CD14-positive monocyte (primary cell): ENCODE measurements at regions not wholly inside any gene's neighbourhood (a gene's known extent, or its start where the extent isn't known, plus 50 kb on each side); places are given as distances from the start of the nearest gene placed in this dataset.

Experiments used
- DNase-seq, 3 donors: peaks; one replicate each; pipeline ENCODE4 v3.0.0-alpha.2; 2011 to 2022
- H2AFZ ChIP-seq: 2 replicates; pipeline ENCODE4 v1.6.0; 2012; ENCODE audit warnings: mild to moderate bottlenecking, low read depth, low read length, inconsistent platforms; ENCODE audit not compliant: insufficient read depth, poor library complexity, severe bottlenecking
- H3K27ac ChIP-seq, 2 donors: 1 replicate in 1 of 2; 2 replicates in 1 of 2; pipeline ENCODE4 v1.5.1; 2012 to 2013; ENCODE audit warnings: low read length in 2 of 2, control low read depth in 1 of 2, inconsistent platforms in 1 of 2, low read depth in 1 of 2, mild to moderate bottlenecking in 1 of 2
- H3K27me3 ChIP-seq, 2 donors: one replicate each; pipeline versions ENCODE4 v1.6.0 to v1.6.1; 2011 to 2013; ENCODE audit warnings: low read length in 2 of 2; ENCODE audit not compliant: control insufficient read depth in 2 of 2, insufficient read depth in 2 of 2
- H3K36me3 ChIP-seq, 2 donors: replicated peaks in 1 of 2; 1 replicate in 1 of 2; 2 replicates in 1 of 2; pipeline versions ENCODE4 v1.5.1 to v1.6.1; 2012 to 2013; ENCODE audit warnings: low read length in 2 of 2, control low read depth in 1 of 2, inconsistent platforms in 1 of 2, mild to moderate bottlenecking in 1 of 2; ENCODE audit not compliant: insufficient read depth in 2 of 2, control insufficient read depth in 1 of 2
- H3K4me1 ChIP-seq, 2 donors: 1 replicate in 1 of 2; 2 replicates in 1 of 2; pipeline versions ENCODE4 v1.5.1 to v1.6.1; 2012 to 2013; ENCODE audit warnings: low read length in 2 of 2, control low read depth in 1 of 2, inconsistent platforms in 1 of 2, mild to moderate bottlenecking in 1 of 2, moderate library complexity in 1 of 2; ENCODE audit not compliant: insufficient read depth in 2 of 2, control insufficient read depth in 1 of 2
- H3K4me2 ChIP-seq: replicated peaks from 2 replicates; pipeline ENCODE3; 2012; ENCODE audit warnings: low read length, moderate library complexity, mild to moderate bottlenecking; ENCODE audit not compliant: poor library complexity, severe bottlenecking; ENCODE audit errors: extremely low read depth
- H3K4me3 ChIP-seq, 3 experiments: fragments of 200-600 bp in 1 of 3; sonication (generic) in 1 of 3; replicated peaks in 1 of 3; 1 replicate in 2 of 3; 2 replicates in 1 of 3; pipeline ENCODE4 v1.5.1; 2011 to 2013; ENCODE audit warnings: low read length in 3 of 3, mild to moderate bottlenecking in 3 of 3, control low read depth in 2 of 3, low read depth in 2 of 3, inconsistent platforms in 1 of 3, moderate library complexity in 1 of 3
- H3K79me2 ChIP-seq: 2 replicates; pipeline ENCODE4 v1.6.0; 2012; ENCODE audit warnings: mild to moderate bottlenecking, control low read depth, inconsistent platforms, low read length, moderate library complexity; ENCODE audit not compliant: insufficient read depth
- H3K9ac ChIP-seq: 2 replicates; pipeline ENCODE4 v1.6.0; 2017; ENCODE audit warnings: low read length, mild to moderate bottlenecking; ENCODE audit not compliant: insufficient read depth, poor library complexity, severe bottlenecking
- H3K9me3 ChIP-seq, 2 donors: replicated peaks in 1 of 2; 1 replicate in 1 of 2; 2 replicates in 1 of 2; pipeline versions ENCODE4 v1.5.1 to v1.6.1; 2012 to 2013; ENCODE audit warnings: low read length in 2 of 2, control low read depth in 1 of 2; ENCODE audit not compliant: control insufficient read depth in 1 of 2, insufficient read depth in 1 of 2
- H4K20me1 ChIP-seq: 2 replicates; pipeline ENCODE4 v1.6.0; 2012; ENCODE audit warnings: mild to moderate bottlenecking, low read length, control low read depth, moderate library complexity; ENCODE audit not compliant: insufficient read depth
- H3K27ac Mint-ChIP-seq, 7 donors: one replicate each; pipeline ENCODE4 v1.8.0; 2020; ENCODE audit warnings: mild to moderate bottlenecking in 7 of 7, mixed read lengths in 7 of 7, moderate library complexity in 6 of 7, inconsistent platforms in 2 of 7
- H3K27me3 Mint-ChIP-seq, 3 donors: one replicate each; pipeline ENCODE4 v1.8.0; 2021 to 2022; ENCODE audit warnings: low read depth in 3 of 3, mild to moderate bottlenecking in 3 of 3, mixed read lengths in 3 of 3, moderate library complexity in 3 of 3, inconsistent platforms in 1 of 3
- H3K36me3 Mint-ChIP-seq, 2 donors: one replicate each; pipeline ENCODE4 v1.8.0; 2020; ENCODE audit warnings: mixed read lengths in 2 of 2, inconsistent platforms in 1 of 2, mild to moderate bottlenecking in 1 of 2
- H3K4me1 Mint-ChIP-seq: one replicate; pipeline ENCODE4 v1.8.0; 2020; ENCODE audit warnings: mild to moderate bottlenecking, mixed read lengths
- H3K4me3 Mint-ChIP-seq, 2 donors: one replicate each; pipeline ENCODE4 v1.8.0; 2020; ENCODE audit warnings: mild to moderate bottlenecking in 2 of 2, mixed read lengths in 2 of 2, moderate library complexity in 1 of 2
- H3K9me3 Mint-ChIP-seq, 7 donors: one replicate each; pipeline ENCODE4 v1.8.0; 2020 to 2022; ENCODE audit warnings: mixed read lengths in 7 of 7, mild to moderate bottlenecking in 6 of 7, moderate library complexity in 6 of 7, inconsistent platforms in 2 of 7
- WGBS: methylation state at CpG from one replicate; pipeline ENCODE4 v1.1.5; 2013; ENCODE audit warnings: missing lambda C conversion rate; ENCODE audit not compliant: insufficient coverage; 5-methylcytosine and 5-hydroxymethylcytosine counted together
- intact Hi-C, 2 donors: fragments of 100-400 bp; cut with micrococcal nuclease; formaldehyde crosslinking; loops; one replicate each; pipeline versions ENCODE4 v1.15.0 to v1.15.1; 2023
- TF ChIP-seq, protein P1 (sequence below): fragments of 200-600 bp; IDR thresholded peaks from one replicate; pipeline ENCODE4 v1.8.0; 2022; ENCODE audit warnings: antibody characterized with exemption, mild to moderate bottlenecking

- Mint-ChIP-seq H3K27ac (no peak overlapping the region), H3K4me1 (no peaks in the 10 kb centered on the region)
- no peak overlapping the region for H3K9ac ChIP-seq
Observed at GRCh38 chr5:42284584-42284983, 138.7 kb upstream of the GHR start.

GRCh38 chr5:42285230-42285629 is 138.0 kb upstream of the GHR start:
- no peak overlapping the region for H3K4me3 ChIP-seq
- no peak overlapping the region for H3K9ac ChIP-seq
- no peaks in the 10 kb centered on the region for H4K20me1 ChIP-seq
- Mint-ChIP-seq H3K9me3 (peaks cover 0 to 5% (median 2%) of the 10 kb centered on the region in 7 donors), H3K4me3 (no peak overlapping the region), H3K4me1 (no peaks in the 10 kb centered on the region), H3K36me3 (no peaks in the 10 kb centered on the region), H3K27me3 (peaks cover 0 to 2% (median 0%) of the 10 kb centered on the region in 3 donors), H3K27ac (no peak overlapping the region)
- H3K4me2 ChIP-seq, result no peak overlapping the region
- no peak overlapping the region for H3K27ac ChIP-seq
- DNase-seq, result no peak
- no peaks in the 10 kb centered on the region for H3K27me3 ChIP-seq
- H3K36me3 ChIP-seq, result no peaks in the 10 kb centered on the region
- no peak overlapping the region for H2AFZ ChIP-seq
- no peaks in the 10 kb centered on the region for H3K79me2 ChIP-seq
- TF ChIP-seq, protein P1, sequence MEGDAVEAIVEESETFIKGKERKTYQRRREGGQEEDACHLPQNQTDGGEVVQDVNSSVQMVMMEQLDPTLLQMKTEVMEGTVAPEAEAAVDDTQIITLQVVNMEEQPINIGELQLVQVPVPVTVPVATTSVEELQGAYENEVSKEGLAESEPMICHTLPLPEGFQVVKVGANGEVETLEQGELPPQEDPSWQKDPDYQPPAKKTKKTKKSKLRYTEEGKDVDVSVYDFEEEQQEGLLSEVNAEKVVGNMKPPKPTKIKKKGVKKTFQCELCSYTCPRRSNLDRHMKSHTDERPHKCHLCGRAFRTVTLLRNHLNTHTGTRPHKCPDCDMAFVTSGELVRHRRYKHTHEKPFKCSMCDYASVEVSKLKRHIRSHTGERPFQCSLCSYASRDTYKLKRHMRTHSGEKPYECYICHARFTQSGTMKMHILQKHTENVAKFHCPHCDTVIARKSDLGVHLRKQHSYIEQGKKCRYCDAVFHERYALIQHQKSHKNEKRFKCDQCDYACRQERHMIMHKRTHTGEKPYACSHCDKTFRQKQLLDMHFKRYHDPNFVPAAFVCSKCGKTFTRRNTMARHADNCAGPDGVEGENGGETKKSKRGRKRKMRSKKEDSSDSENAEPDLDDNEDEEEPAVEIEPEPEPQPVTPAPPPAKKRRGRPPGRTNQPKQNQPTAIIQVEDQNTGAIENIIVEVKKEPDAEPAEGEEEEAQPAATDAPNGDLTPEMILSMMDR, result no peak
- no CpG with 5 or more reads among the region's 2 CpGs for WGBS
- no peaks in the 10 kb centered on the region for H3K9me3 ChIP-seq
- no peaks in the 10 kb centered on the region for H3K4me1 ChIP-seq
- intact Hi-C loops, result no loop called here

More at GRCh38 chr5:42284584-42284983, 138.7 kb upstream of the GHR start:
- Histone ChIP-seq H4K20me1 (no peaks in the 10 kb centered on the region), H3K9me3 (no peaks in the 10 kb centered on the region), H2AFZ (no peak overlapping the region), H3K4me1 (no peaks in the 10 kb centered on the region), H3K27me3 (no peaks in the 10 kb centered on the region), H3K4me3 (no peak overlapping the region), H3K4me2 (no peak overlapping the region), H3K36me3 (no peaks in the 10 kb centered on the region), H3K79me2 (no peaks in the 10 kb centered on the region), H3K27ac (no peak overlapping the region)
- TF ChIP-seq, protein P1, result no peak
- H3K4me3 Mint-ChIP-seq, result no peak overlapping the region
- intact Hi-C loops, result no loop called here
- H3K9me3 Mint-ChIP-seq, result peaks cover 0 to 5% (median 0%) of the 10 kb centered on the region in 7 donors
- H3K36me3 Mint-ChIP-seq, result no peaks in the 10 kb centered on the region
- DNase-seq, result no peak
- peaks cover 0 to 2% (median 0%) of the 10 kb centered on the region in 3 donors for H3K27me3 Mint-ChIP-seq
